ENCODE measurements at regions not wholly inside any gene's neighbourhood (a gene's known extent, or its start where the extent isn't known, plus 50 kb on each side); places are given as distances from the start of the nearest gene placed in this dataset.

GRCh38 chr4:180932370-180933001, 1310.7 kb upstream of the TENM3 start:
- DNase-seq (ENCODE audit: low spot score): no peak

GRCh38 chr4:180937083-180937482, 1306.1 kb upstream of the TENM3 start:
- DNase-seq (ENCODE audit: low spot score): no peak

GRCh38 chr4:180940680-180941079, 1302.5 kb upstream of the TENM3 start:
- DNase-seq (ENCODE audit: low spot score): no peak

- DNase-seq (ENCODE audit: low spot score): no peak
Measured at GRCh38 chr4:180942367-180942916, 1300.8 kb upstream of the TENM3 start.

GRCh38 chr4:180946188-180946587, 1297.0 kb upstream of the TENM3 start:
- DNase-seq (ENCODE audit: low spot score): no peak

GRCh38 chr4:180947425-180947824, 1295.8 kb upstream of the TENM3 start:
- no peak for DNase-seq (ENCODE audit: low spot score)

- no peak for DNase-seq (ENCODE audit: low spot score)
Measured at GRCh38 chr4:180949424-180950213, 1293.6 kb upstream of the TENM3 start.

- no peak for DNase-seq (ENCODE audit: low spot score)
Measured at GRCh38 chr4:180950377-180950776, 1292.8 kb upstream of the TENM3 start.

- no peak for DNase-seq (ENCODE audit: low spot score)
Measured at GRCh38 chr4:180951312-180951711, 1291.9 kb upstream of the TENM3 start.

GRCh38 chr4:180953572-180953971, 1289.6 kb upstream of the TENM3 start:
- DNase-seq (ENCODE audit: low spot score): no peak

GRCh38 chr4:180960743-180961401, 1282.3 kb upstream of the TENM3 start:
- DNase-seq (ENCODE audit: low spot score): no peak

- DNase-seq (ENCODE audit: low spot score): no peak
Measured at GRCh38 chr4:180962268-180962667, 1280.9 kb upstream of the TENM3 start.

GRCh38 chr4:180966312-180966711, 1276.9 kb upstream of the TENM3 start:
- no peak for DNase-seq (ENCODE audit: low spot score)

GRCh38 chr4:180967936-180968335, 1275.3 kb upstream of the TENM3 start:
- no peak for DNase-seq (ENCODE audit: low spot score)

- DNase-seq (ENCODE audit: low spot score): no peak
Measured at GRCh38 chr4:180973894-180974293, 1269.3 kb upstream of the TENM3 start.

- no peak for DNase-seq (ENCODE audit: low spot score)
Measured at GRCh38 chr4:180990931-180991330, 1252.3 kb upstream of the TENM3 start.

- no peak for DNase-seq (ENCODE audit: low spot score)
Measured at GRCh38 chr4:180993244-180993836, 1249.9 kb upstream of the TENM3 start.

- DNase-seq (ENCODE audit: low spot score): no peak
Measured at GRCh38 chr4:180994722-180995121, 1248.5 kb upstream of the TENM3 start.

GRCh38 chr4:180999217-180999616, 1244.0 kb upstream of the TENM3 start:
- no peak for DNase-seq (ENCODE audit: low spot score)

GRCh38 chr4:181004056-181004455, 1239.1 kb upstream of the TENM3 start:
- DNase-seq (ENCODE audit: low spot score): no peak

GRCh38 chr4:181006499-181007260, 1236.5 kb upstream of the TENM3 start:
- no peak for DNase-seq (ENCODE audit: low spot score)

GRCh38 chr4:181007751-181008150, 1235.5 kb upstream of the TENM3 start:
- no peak for DNase-seq (ENCODE audit: low spot score)

Data from kidney capillary endothelial cell (primary cell).